ENCODE measurements at regions not wholly inside any gene's neighbourhood (a gene's known extent, or its start where the extent isn't known, plus 50 kb on each side); places are given as distances from the start of the nearest gene placed in this dataset.

GRCh38 chr18:38551881-38552280 is 986.3 kb upstream of the CELF4 start:
- H3K4me1 ChIP-seq = peaks cover 29% of the 10 kb centered on the region
- H3K27ac ChIP-seq = no peak overlapping the region
- Mint-ChIP-seq H3K36me3 (no peaks in the 10 kb centered on the region), H3K9me3 (no peaks in the 10 kb centered on the region), H3K27ac (no peak overlapping the region), H3K27me3 (ENCODE audit: insufficient read depth, low read depth) (no peaks in the 10 kb centered on the region), H3K4me1 (peaks cover 23% of the 10 kb centered on the region), H3K4me3 (no peak overlapping the region)
- no peaks in the 10 kb centered on the region for H4K20me1 ChIP-seq (ENCODE audit: low read depth)
- no peaks in the 10 kb centered on the region for H3K79me2 ChIP-seq (ENCODE audit: low read depth)
- no peak for DNase-seq (ENCODE audit: low spot score)
- no peaks in the 10 kb centered on the region for H3K27me3 ChIP-seq
- H3F3A ChIP-seq (ENCODE audit: low read depth) = peaks cover 13% of the 10 kb centered on the region
- no peak overlapping the region for H3K4me2 ChIP-seq
- H3K9me3 ChIP-seq (ENCODE audit: low read depth) = no peaks in the 10 kb centered on the region
- H3K4me3 ChIP-seq = no peak overlapping the region
- no peak overlapping the region for H2AFZ ChIP-seq (replicated peaks)
- H3K36me3 ChIP-seq = no peaks in the 10 kb centered on the region
- H3K9ac ChIP-seq = no peak overlapping the region
- TF ChIP-seq EZH2 (IDR thresholded peaks at IDR 0.05) = no peak
- no peak for TF ChIP-seq EZH2phosphoT487 (IDR thresholded peaks at IDR 0.05)
- TF ChIP-seq, protein P1, sequence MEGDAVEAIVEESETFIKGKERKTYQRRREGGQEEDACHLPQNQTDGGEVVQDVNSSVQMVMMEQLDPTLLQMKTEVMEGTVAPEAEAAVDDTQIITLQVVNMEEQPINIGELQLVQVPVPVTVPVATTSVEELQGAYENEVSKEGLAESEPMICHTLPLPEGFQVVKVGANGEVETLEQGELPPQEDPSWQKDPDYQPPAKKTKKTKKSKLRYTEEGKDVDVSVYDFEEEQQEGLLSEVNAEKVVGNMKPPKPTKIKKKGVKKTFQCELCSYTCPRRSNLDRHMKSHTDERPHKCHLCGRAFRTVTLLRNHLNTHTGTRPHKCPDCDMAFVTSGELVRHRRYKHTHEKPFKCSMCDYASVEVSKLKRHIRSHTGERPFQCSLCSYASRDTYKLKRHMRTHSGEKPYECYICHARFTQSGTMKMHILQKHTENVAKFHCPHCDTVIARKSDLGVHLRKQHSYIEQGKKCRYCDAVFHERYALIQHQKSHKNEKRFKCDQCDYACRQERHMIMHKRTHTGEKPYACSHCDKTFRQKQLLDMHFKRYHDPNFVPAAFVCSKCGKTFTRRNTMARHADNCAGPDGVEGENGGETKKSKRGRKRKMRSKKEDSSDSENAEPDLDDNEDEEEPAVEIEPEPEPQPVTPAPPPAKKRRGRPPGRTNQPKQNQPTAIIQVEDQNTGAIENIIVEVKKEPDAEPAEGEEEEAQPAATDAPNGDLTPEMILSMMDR (IDR thresholded peaks at IDR 0.05) = no peak

- H3K79me2 ChIP-seq (ENCODE audit: low read depth) = no peaks in the 10 kb centered on the region
- H3K9me3 Mint-ChIP-seq = peaks cover 2% of the 10 kb centered on the region
- no peaks in the 10 kb centered on the region for H3K4me1 Mint-ChIP-seq
- peaks cover 10% of the 10 kb centered on the region for H3K4me1 ChIP-seq
- no peak overlapping the region for H3K4me3 ChIP-seq
- H3F3A ChIP-seq (ENCODE audit: low read depth) = no peaks in the 10 kb centered on the region
- H3K4me2 ChIP-seq = no peak overlapping the region
- H3K9me3 ChIP-seq (ENCODE audit: low read depth) = no peaks in the 10 kb centered on the region
- H3K9ac ChIP-seq = no peak overlapping the region
- H3K27ac ChIP-seq = no peak overlapping the region
- H2AFZ ChIP-seq (replicated peaks) = no peak overlapping the region
- H3K27ac Mint-ChIP-seq = no peak overlapping the region
- H3K4me3 Mint-ChIP-seq = no peak overlapping the region
- H3K27me3 ChIP-seq = no peaks in the 10 kb centered on the region
- H3K36me3 ChIP-seq = no peaks in the 10 kb centered on the region
- H3K36me3 Mint-ChIP-seq = no peaks in the 10 kb centered on the region
- DNase-seq (ENCODE audit: low spot score) = peak; percentile 37
- TF ChIP-seq, protein P1 (IDR thresholded peaks at IDR 0.05) = peak; percentile 57
- no peak for TF ChIP-seq EZH2 (IDR thresholded peaks at IDR 0.05)
- peaks cover 6% of the 10 kb centered on the region for H3K27me3 Mint-ChIP-seq (ENCODE audit: insufficient read depth, low read depth)
- no peaks in the 10 kb centered on the region for H4K20me1 ChIP-seq (ENCODE audit: low read depth)
Measured at GRCh38 chr18:38545071-38545470, 979.5 kb upstream of the CELF4 start.

GRCh38 chr18:38539856-38540255 is 974.3 kb upstream of the CELF4 start:
- Histone ChIP-seq H3F3A (ENCODE audit: low read depth) (peaks cover 13% of the 10 kb centered on the region), H3K9me3 (ENCODE audit: low read depth) (no peaks in the 10 kb centered on the region), H2AFZ (replicated peaks) (no peak overlapping the region), H3K4me1 (peaks cover 13% of the 10 kb centered on the region), H3K79me2 (ENCODE audit: low read depth) (no peaks in the 10 kb centered on the region), H3K4me3 (no peak overlapping the region), H4K20me1 (ENCODE audit: low read depth) (no peaks in the 10 kb centered on the region), H3K27ac (peak overlapping the region; percentile 49), H3K36me3 (no peaks in the 10 kb centered on the region), H3K9ac (no peak overlapping the region), H3K4me2 (peak overlapping the region; percentile 30), H3K27me3 (no peaks in the 10 kb centered on the region)
- TF ChIP-seq, protein P1 (IDR thresholded peaks at IDR 0.05) = no peak
- TF ChIP-seq EZH2phosphoT487 (IDR thresholded peaks at IDR 0.05) = no peak
- no peak for TF ChIP-seq EZH2 (IDR thresholded peaks at IDR 0.05)
- no peak for DNase-seq (ENCODE audit: low spot score)
- H3K27me3 Mint-ChIP-seq (ENCODE audit: insufficient read depth, low read depth) = peaks cover 3% of the 10 kb centered on the region
- H3K27ac Mint-ChIP-seq = no peak overlapping the region
- peaks cover 9% of the 10 kb centered on the region for H3K9me3 Mint-ChIP-seq
- no peaks in the 10 kb centered on the region for H3K36me3 Mint-ChIP-seq
- H3K4me1 Mint-ChIP-seq = peaks cover 9% of the 10 kb centered on the region
- no peak overlapping the region for H3K4me3 Mint-ChIP-seq
